ENCODE measurements at regions not wholly inside any gene's neighbourhood (a gene's known extent, or its start where the extent isn't known, plus 50 kb on each side); places are given as distances from the start of the nearest gene placed in this dataset.
"Not testable (repeated sequence)": the region's sequence is repeated elsewhere in the genome, so short reads cannot be mapped to it uniquely, and the experiment has no call there.

- not testable (repeated sequence) for DNase-seq
Measured at GRCh38 chr2:90231199-90231598, 1539.7 kb downstream of the RPIA start.

DNA sequence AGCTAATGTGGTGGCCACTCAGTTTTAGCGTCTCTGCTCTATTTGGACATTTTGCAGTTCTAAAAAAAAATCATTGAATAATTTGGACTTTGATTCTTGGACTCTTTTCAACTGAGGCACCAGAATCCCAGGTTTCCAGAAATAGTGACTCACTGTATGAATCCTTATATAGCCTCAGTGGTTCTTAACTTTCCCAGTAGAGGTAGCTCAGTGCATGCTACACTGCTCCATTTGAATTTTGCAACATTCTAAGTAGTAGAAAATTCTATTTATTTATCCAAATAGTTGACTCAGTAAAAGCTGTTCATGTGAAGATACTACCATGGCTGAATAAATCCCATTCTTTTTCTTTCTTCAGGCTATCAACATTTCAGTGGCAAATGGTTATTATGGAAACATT lies 1544.0 kb downstream of the RPIA start:
- DNase-seq: not testable (repeated sequence)

DNA sequence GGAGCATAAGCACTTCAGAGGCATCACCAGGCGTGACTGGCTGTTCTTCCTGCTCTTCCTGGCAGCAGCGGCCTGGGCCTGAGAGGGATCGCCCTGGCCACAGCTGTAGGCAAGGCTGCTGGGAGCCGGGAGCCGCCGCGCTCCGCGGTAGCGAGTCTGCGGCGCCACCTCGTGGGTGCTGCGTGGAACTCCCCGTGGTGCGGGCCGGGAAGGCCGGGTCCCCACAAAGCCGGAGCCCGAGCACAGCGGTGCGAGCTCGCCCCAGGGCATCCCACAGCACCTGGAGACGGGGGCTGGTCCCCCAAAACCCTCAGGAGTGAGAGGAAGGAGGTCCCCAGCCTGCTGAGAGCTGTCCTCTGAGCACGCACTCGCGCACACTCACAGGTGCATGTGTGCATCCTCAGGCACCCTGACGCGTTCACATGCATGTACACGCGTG lies 1546.5 kb downstream of the RPIA start:
- DNase-seq: peak; percentile 17

DNA sequence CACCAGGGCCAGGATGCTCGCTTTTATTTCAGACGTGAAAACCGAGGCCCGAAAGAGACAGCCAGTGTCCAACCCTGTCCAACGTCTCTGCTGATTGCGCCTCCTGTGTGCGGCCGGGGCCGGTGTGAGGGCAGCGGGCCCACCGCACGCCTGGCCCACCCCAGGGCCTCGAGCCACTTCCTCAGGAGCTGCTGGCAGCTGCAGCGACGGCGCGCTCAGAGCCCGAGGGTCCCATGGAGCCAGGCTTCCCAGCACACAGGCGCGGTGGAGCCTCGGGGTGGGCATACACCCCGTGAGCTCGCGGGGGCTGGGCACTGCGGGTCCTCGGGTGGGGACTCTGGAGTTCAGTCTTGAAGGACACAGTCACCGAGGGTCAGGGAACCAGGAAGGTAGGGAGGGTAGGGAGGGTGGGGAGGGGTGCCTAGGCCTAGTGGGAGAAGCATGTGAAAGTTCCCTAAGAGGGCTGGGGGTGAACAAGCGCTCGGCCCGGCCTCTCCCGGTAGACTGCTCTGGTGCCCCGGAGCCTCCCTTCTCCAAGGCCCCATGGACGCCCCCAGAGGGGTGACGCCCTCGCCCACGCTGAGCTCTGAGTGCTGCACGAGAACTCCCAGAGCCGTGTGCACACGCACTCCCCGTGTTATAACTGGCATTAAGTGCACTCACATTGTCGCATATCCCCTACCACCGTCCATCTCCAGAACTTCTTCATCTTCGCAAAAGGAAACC lies 1547.2 kb downstream of the RPIA start:
- DNase-seq: not testable (repeated sequence)

- DNase-seq: not testable (repeated sequence)
Measured at GRCh38 chr2:90239769-90240168, 1548.3 kb downstream of the RPIA start.

DNA sequence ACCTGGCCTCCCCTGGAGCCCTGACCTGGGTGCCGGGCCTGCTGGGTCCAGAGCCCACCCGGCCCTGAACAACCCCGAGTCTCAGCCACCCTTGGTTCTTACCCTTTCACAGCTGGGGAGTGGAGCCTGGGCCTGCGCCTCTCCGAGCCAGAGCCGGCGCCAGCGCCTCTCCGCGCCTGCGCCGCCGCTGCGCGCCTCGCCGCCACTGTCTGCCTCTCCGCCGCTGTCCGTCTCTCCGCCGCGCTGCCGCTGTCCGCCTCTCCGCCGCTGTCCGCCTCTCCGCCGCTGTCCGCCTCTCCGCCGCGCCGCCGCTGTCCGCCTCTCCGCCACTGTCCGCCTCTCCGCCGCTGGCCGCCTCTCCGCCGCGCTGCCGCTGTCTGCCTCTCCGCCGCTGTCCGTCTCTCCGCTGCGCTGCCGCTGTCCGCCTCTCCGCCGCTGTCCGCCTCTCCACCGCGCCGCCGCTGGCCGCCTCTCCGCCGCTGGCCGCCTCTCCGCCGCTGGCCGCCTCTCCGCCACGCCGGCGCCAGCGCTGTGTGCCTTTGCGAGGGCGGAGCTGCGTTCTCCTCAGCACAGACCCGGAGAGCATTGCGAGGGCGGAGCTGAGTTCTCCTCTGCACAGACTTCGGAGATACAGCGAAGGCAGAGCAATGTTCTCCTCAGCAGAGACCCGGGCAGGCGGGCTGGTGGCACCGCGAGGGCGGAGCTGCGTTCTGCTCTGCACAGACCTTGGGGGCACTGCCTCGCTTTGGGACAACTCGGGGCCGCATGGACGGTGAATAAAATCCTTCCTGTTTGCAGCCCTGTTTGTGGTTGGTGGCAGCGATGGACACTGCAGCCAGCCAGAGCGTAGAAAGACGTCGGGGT lies 1553.7 kb downstream of the RPIA start:
- DNase-seq: not testable (repeated sequence)

DNA sequence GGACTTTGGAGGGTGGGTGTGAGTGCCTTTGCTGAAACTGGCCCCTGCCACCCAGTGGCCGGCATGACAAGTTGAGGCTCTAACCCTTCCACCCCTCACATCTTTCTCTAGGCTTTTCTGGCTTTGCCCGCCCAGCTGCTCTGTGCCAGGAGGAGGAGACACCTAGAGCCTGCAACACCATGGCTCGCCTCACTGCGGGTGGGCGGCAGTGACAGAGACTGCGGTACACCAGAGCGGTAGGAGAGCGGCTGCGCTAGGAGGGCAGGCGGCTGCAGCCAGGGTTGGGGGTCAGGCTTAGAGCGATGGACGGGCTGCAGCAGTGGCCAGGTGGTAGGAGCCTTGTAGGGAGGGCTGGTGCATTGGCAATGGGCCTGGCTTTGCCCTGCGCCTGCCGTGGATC lies 1556.9 kb downstream of the RPIA start:
- not testable (repeated sequence) for DNase-seq

DNA sequence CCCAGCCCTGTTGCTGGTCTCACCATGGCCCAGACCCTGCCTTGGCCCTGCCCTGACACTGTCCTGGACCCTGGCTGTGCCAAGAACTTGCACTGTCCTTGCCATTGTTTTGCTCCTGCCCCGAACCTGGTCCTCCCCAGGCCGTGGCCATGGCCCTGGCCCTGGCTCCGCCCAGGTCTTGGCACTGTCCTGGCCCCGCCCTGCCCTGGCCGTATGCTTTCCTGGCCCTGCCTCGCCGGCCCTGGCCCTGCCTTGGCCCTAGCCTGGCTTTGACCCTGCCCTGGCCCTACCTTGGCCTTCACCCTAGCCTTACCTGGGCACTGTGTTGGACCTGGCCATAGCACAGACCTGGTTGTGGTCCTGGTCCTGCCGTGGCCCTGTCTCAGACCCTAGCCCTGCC lies 1558.9 kb downstream of the RPIA start:
- not testable (repeated sequence) for DNase-seq

GRCh38 chr2:90251576-90251975 lies 1560.1 kb downstream of the RPIA start:
- not testable (repeated sequence) for DNase-seq

DNA sequence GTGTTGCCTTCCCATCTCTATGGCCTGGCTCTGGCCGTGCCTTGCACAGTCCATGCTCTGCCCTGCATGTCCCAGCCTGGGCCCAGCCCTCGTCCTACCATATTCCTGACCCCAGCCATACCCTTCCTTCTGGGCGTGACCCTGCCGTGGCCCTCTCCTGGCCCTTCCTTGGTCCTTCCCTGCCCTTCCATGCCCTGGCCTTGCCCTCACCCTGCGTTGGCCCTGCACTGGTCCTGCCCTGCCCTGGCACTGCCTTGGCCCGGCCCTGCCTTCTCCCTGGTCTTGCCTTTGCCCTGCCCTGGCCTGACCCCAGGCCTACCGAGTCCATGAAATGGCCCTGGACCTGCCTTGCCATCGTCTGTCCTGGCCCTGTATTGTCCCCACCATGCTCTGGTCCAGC lies 1561.8 kb downstream of the RPIA start:
- not testable (repeated sequence) for DNase-seq

DNA sequence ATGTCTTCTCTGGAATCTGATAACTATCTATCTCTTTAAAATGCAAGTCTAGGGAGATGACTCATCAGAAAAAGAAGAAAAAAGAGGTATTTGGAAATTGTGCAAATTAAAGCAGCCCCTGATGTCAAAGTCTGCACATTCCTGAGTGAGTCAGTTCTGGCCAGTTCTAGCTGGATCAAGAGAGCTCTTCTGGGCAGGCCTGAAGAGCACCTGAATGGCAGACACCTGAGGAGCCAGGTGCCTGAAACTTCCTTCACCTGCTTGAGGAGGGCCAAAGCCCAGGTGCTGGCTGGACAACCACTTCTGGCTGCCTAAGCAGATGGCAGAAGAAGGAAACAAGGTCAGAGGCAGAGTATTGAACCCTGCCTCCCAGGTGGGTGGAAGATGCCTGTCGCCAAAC lies 1575.4 kb downstream of the RPIA start:
- DNase-seq: not testable (repeated sequence)

GRCh38 chr2:90287751-90288150 lies 1596.3 kb downstream of the RPIA start:
- DNase-seq: not testable (repeated sequence)

DNA sequence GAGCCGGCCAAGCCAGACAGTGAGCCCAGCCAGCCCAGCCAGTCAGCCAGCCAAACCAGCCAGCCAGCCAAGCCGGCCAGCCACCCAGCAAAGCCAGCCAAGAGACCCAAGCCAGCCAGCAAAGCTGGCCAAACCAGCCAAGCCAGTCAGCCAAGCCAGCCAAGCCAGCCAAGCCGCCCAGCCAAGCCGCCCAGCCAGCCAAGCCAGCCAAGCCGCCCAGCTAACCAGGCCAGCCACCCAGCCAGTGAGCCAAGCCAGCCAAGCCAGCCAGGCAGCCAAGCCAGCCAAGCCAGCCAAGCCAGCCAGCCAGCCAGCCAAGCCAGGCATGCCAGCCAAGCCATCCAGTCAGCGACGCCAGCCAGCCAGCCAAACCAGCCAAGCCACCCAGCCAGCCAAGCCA lies 1596.9 kb downstream of the RPIA start:
- DNase-seq: not testable (repeated sequence)

- not testable (repeated sequence) for DNase-seq
Measured at GRCh38 chr2:90289291-90289980, 1598.0 kb downstream of the RPIA start.

DNA sequence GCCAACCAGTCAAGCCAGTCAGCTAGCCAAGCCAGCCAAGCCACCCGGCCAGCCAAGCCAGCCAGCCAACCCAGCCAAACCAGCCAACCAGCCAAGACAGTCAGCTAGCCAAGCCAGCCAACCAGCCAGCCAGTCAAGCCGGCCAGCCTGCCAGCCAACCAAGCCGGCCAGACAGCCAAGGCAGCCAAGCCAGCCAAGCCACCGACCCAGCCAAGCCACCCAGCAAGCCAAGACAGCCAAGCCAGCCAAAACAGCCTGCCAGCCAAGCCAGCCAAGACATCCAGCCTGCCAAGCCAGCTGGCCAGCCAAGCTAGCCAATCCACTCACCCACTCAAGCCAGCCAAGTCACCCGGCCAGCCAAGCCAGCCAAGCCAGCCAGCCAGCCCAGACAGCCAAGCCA lies 1599.2 kb downstream of the RPIA start:
- not testable (repeated sequence) for DNase-seq

DNA sequence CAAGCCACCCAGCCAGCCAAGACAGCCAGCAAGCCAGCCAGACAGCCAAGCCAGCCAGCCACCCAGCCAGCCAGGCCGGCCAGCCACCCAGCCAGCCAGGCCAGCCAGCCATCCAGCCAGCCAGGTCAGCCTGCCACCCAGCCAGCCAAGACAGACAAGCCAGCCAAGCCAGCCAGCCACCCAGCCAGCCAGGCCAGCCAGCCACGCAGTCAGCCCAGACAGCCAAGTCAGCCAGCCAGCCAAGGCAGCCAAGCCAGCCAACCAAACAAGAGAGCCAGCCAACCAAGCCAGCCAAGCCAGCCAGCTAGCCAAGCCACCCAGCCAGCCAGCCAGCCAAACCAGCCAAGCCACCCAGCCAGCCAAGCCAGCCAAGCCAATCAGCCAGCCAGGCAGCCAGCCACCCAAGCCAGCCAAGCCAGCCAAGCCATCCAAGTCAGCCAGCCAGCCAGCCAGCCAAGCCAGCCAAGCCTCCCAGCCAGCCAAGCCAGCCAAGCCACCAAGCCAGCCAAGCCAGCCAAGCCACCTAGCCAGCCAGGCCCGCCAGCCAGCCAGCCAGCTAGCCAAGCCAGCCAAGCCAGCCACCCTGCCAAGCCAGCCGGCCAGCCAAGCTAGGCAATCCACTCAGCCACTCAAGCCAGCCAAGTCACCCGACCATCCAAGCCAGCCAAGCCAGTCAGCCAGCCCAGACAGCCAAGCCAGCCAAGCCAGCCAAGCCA lies 1599.9 kb downstream of the RPIA start:
- DNase-seq: not testable (repeated sequence)

GRCh38 chr2:90291934-90292333 lies 1600.5 kb downstream of the RPIA start:
- not testable (repeated sequence) for DNase-seq

DNA sequence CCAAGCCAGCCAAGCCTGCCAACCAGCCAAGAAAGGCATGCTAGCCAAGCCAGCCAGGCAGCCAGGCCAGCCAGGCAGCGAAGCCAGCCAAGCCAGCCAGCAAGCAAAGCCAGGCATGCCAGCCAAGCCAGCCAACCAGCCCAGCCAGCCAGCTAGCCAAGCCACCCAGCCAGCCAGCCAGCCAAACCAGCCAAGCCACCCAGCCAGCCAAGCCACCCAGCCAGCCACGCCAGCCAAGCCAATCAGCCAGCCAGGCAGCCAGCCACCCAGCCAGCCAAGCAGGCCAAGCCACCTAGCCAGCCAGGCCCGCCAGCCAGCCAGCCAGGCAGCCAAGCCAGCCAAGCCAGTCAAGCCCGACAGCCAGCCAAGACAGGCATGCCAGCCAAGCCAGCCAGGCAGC lies 1601.0 kb downstream of the RPIA start:
- not testable (repeated sequence) for DNase-seq

DNA sequence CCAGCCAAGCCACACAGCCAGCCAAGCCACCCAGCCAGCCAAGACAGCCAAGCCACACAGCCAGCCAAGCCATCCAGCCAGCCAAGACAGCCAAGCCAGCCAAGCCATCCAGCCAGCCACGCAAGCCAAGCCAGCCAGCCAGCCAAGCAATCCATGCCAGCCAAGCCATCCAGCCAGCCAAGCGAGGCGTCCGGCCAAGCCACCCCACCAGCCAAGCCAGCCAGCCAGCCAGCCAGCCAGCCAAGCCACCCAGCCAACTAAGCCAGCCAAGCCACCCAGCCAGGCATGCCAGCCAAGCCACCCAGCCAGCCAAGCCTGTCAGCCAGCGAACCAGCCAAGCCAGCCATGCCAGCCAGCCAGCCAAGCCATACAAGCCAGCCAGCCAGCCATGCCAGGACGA lies 1601.8 kb downstream of the RPIA start:
- DNase-seq: not testable (repeated sequence)

GRCh38 chr2:90293806-90294205 lies 1602.3 kb downstream of the RPIA start:
- DNase-seq: not testable (repeated sequence)

- not testable (repeated sequence) for DNase-seq
Measured at GRCh38 chr2:90295036-90295750, 1603.7 kb downstream of the RPIA start.

- DNase-seq: not testable (repeated sequence)
Measured at GRCh38 chr2:90296484-90296777, 1605.0 kb downstream of the RPIA start.

Measured in fibroblast of skin of back (primary cell).